Activated CD8-positive, alpha-beta memory T cell treated with anti-CD3 and anti-CD28 coated beads, Interleukin-2, amount 50 U/mL, for 24 hours (primary cell): ENCODE measurements at regions not wholly inside any gene's neighbourhood (a gene's known extent, or its start where the extent isn't known, plus 50 kb on each side); places are given as distances from the start of the nearest gene placed in this dataset.
"Not testable (repeated sequence)": the region's sequence is repeated elsewhere in the genome, so short reads cannot be mapped to it uniquely, and the experiment has no call there.

Source experiments
- DNase-seq: peaks from one replicate; pipeline ENCODE4 v3.0.0-alpha.2; 2020; ENCODE audit errors: extremely low read depth

- no peak for DNase-seq
Measured at GRCh38 chr5:96207420-96207819, 225.6 kb downstream of the PCSK1 start.

- DNase-seq: no peak
Measured at GRCh38 chr5:96203761-96204160, 229.3 kb downstream of the PCSK1 start.

- no peak for DNase-seq
Measured at GRCh38 chr5:96201503-96201902, 231.5 kb downstream of the PCSK1 start.

GRCh38 chr5:96200641-96201040 is 232.4 kb downstream of the PCSK1 start:
- no peak for DNase-seq

- no peak for DNase-seq
Measured at GRCh38 chr5:96199713-96200183, 233.3 kb downstream of the PCSK1 start.

- DNase-seq: no peak
Measured at GRCh38 chr5:96198356-96199058, 234.5 kb downstream of the PCSK1 start.

GRCh38 chr5:96197767-96198166 is 235.3 kb downstream of the PCSK1 start:
- not testable (repeated sequence) for DNase-seq

- no peak for DNase-seq
Measured at GRCh38 chr5:96197347-96197746, 235.7 kb upstream of the ELL2 start.

GRCh38 chr5:96196890-96197289 is 235.2 kb upstream of the ELL2 start:
- DNase-seq: no peak

GRCh38 chr5:96196407-96196806 is 234.8 kb upstream of the ELL2 start:
- no peak for DNase-seq

GRCh38 chr5:96195123-96195522 is 233.5 kb upstream of the ELL2 start:
- DNase-seq: no peak

- DNase-seq: no peak
Measured at GRCh38 chr5:96194593-96194992, 232.9 kb upstream of the ELL2 start.

GRCh38 chr5:96193946-96194345 is 232.3 kb upstream of the ELL2 start:
- DNase-seq: no peak

- DNase-seq: no peak
Measured at GRCh38 chr5:96189987-96190386, 228.3 kb upstream of the ELL2 start.

GRCh38 chr5:96189028-96189826 is 227.6 kb upstream of the ELL2 start:
- DNase-seq: no peak

- no peak for DNase-seq
Measured at GRCh38 chr5:96187309-96188027, 225.8 kb upstream of the ELL2 start.

- not testable (repeated sequence) for DNase-seq
Measured at GRCh38 chr5:96184510-96184909, 222.9 kb upstream of the ELL2 start.

- no peak for DNase-seq
Measured at GRCh38 chr5:96180684-96181435, 219.2 kb upstream of the ELL2 start.

- DNase-seq: no peak
Measured at GRCh38 chr5:96177303-96177869, 215.7 kb upstream of the ELL2 start.

- DNase-seq: no peak
Measured at GRCh38 chr5:96176022-96176421, 214.4 kb upstream of the ELL2 start.

- DNase-seq: no peak
Measured at GRCh38 chr5:96175090-96175489, 213.4 kb upstream of the ELL2 start.
